ENCODE measurements at regions not wholly inside any gene's neighbourhood (a gene's known extent, or its start where the extent isn't known, plus 50 kb on each side); places are given as distances from the start of the nearest gene placed in this dataset.
"Not testable (repeated sequence)": the region's sequence is repeated elsewhere in the genome, so short reads cannot be mapped to it uniquely, and the experiment has no call there.

DNA sequence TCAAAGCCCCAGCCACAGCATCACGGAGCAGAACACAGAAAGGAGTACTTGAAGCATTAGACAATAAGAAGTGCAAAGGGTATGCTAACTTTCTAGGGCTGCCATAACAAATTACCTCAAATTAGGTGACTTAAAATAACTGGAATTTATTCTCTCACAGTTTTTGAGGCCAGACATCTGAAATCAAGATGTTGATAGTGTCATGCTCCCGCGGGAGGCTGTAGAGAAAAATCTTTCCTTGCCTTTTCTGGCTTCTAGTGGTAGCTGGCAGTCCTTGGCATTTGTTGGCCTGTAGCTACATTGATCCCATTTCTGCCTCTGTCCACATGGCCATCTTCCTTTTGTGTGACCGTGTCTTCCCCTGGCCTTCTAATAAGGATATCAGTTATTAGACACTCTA, 51.9 kb upstream of the SPDL1 start:
- H3K9me3 Mint-ChIP-seq (ENCODE audit: insufficient read depth), result no peaks in the 10 kb centered on the region
- POLR2A ChIA-PET, result no interaction called here
- H3K27ac Mint-ChIP-seq, result no peak overlapping the region
- H3K36me3 Mint-ChIP-seq (ENCODE audit: low read depth), result no peaks in the 10 kb centered on the region
- CTCF ChIA-PET, result no interaction called here
- H3K4me3 Mint-ChIP-seq, result no peak overlapping the region
- no peaks in the 10 kb centered on the region for H3K4me1 Mint-ChIP-seq (ENCODE audit: low read depth)
- ATAC-seq (no peak), DNase-seq (no peak)
- peaks cover 14% of the 10 kb centered on the region for H3K27me3 Mint-ChIP-seq (ENCODE audit: low read depth)

- CTCF ChIA-PET, result no interaction called here
- ATAC-seq (no peak), DNase-seq (no peak)
- Mint-ChIP-seq H3K9me3 (ENCODE audit: insufficient read depth) (no peaks in the 10 kb centered on the region), H3K4me1 (ENCODE audit: low read depth) (no peaks in the 10 kb centered on the region), H3K4me3 (no peak overlapping the region), H3K27ac (no peak overlapping the region), H3K36me3 (ENCODE audit: low read depth) (no peaks in the 10 kb centered on the region), H3K27me3 (ENCODE audit: low read depth) (peaks cover 16% of the 10 kb centered on the region)
- POLR2A ChIA-PET, result no interaction called here
These were observed 55.7 kb upstream of the SPDL1 start for GRCh38 chr5:169527863-169528262.

DNA sequence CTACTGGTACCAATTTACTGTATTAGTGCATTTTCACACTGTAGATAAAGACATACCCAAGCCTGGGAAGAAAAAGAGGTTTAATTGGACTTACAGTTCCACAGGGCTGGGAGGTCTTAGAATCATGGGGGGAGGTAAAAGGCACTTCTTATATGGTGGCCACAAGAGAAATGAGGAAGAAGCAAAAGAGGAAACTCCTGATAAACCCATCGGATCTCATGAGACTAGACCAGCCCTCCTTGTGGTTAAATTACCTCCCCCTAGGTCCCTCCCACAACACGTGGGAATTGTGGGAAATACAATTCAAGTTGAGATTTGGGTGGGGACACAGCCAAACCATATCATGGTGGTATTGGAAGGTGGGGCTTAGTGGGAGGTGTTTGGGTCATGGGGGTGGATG, 56.5 kb upstream of the SPDL1 start:
- no peak overlapping the region for H3K27ac Mint-ChIP-seq
- peaks cover 18% of the 10 kb centered on the region for H3K27me3 Mint-ChIP-seq (ENCODE audit: low read depth)
- POLR2A ChIA-PET, result no interaction called here
- no peak for DNase-seq
- no peaks in the 10 kb centered on the region for H3K9me3 Mint-ChIP-seq (ENCODE audit: insufficient read depth)
- CTCF ChIA-PET, result no interaction called here
- H3K4me3 Mint-ChIP-seq, result no peak overlapping the region
- no peaks in the 10 kb centered on the region for H3K4me1 Mint-ChIP-seq (ENCODE audit: low read depth)
- ATAC-seq, result no peak
- H3K36me3 Mint-ChIP-seq (ENCODE audit: low read depth), result no peaks in the 10 kb centered on the region

DNA sequence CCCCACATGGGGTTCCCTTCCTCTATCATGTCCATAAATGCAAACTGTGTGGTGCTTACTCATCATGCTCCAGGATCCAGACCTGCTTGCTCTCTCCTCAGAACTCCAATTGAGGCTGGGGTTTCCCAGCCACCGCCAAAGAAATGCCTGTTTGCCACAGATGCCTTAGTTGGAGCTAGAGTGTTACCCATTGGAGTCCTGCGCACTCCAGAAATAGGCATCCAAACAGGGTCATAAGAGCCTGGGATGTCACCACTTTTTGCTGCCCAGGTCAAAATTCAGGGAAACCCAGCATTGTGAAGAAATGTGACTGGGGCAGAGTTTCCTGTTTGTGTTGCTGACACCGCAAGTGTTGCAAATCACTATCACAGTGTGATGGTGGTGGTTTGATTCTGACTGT, 60.7 kb upstream of the SPDL1 start:
- Mint-ChIP-seq H3K27ac (no peak overlapping the region), H3K9me3 (ENCODE audit: insufficient read depth) (no peaks in the 10 kb centered on the region), H3K4me3 (no peak overlapping the region), H3K4me1 (ENCODE audit: low read depth) (no peaks in the 10 kb centered on the region), H3K36me3 (ENCODE audit: low read depth) (no peaks in the 10 kb centered on the region), H3K27me3 (ENCODE audit: low read depth) (peaks cover 13% of the 10 kb centered on the region)
- CTCF ChIA-PET, result no interaction called here
- POLR2A ChIA-PET, result no interaction called here
- no peak for ATAC-seq
- no peak for DNase-seq

DNA sequence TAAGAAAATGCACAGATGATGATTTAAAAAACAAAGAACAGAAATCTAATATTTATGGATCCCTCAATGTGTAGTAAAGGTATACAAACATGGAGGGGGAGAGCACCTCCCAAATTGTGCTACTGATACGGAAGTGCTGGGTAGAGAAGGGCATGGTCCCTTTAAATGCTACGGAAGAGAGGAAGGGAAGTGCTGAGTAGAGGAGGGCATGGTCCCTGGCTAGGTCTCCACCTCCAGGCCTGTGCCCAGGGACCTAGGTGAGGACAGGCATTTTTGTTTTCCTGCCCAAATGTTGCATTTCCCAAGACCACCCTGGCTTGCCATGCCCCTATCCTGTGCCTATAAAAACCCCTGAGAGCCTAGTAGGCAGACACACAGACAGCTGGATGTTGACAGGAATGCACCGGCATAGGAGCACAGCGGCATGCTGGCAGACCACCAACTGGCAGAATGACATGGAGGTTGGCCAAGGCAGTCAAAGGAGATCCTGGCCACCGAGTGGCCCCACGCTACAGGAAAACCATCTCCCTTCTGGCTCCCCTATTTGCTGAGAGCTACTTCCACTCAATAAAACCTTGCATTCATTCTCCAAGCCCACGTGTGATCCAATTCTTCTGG, 62.1 kb upstream of the SPDL1 start:
- no peak for DNase-seq
- Mint-ChIP-seq H3K27me3 (ENCODE audit: low read depth) (peaks cover 9% of the 10 kb centered on the region), H3K4me3 (no peak overlapping the region), H3K27ac (no peak overlapping the region), H3K9me3 (ENCODE audit: insufficient read depth) (no peaks in the 10 kb centered on the region), H3K4me1 (ENCODE audit: low read depth) (no peaks in the 10 kb centered on the region), H3K36me3 (ENCODE audit: low read depth) (no peaks in the 10 kb centered on the region)
- ChIA-PET CTCF (no interaction called here), POLR2A (no interaction called here)
- ATAC-seq, result no peak

DNA sequence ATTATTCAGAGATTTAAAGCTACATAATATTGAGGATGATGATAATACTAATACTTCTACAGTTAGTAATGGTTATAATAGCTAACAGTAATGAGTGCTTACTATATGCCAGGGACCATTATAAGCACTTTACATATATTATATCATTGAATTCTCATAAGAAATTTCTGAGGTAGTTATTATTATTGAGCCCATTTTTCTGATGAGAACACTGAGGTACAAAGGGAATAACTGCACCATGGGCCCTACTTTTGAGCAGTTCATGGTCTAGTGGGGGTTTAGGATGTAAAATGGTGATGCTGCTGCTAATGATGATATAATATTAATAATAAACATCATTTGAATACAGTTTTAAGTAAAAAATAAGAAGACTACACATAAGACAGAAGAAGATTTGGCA, 64.2 kb upstream of the SPDL1 start:
- POLR2A ChIA-PET, result no interaction called here
- Mint-ChIP-seq H3K27ac (no peak overlapping the region), H3K27me3 (ENCODE audit: low read depth) (peaks cover 6% of the 10 kb centered on the region), H3K4me1 (ENCODE audit: low read depth) (no peaks in the 10 kb centered on the region), H3K9me3 (ENCODE audit: insufficient read depth) (no peaks in the 10 kb centered on the region), H3K4me3 (no peak overlapping the region), H3K36me3 (ENCODE audit: low read depth) (no peaks in the 10 kb centered on the region)
- CTCF ChIA-PET, result no interaction called here
- ATAC-seq, result no peak
- DNase-seq, result no peak

DNA sequence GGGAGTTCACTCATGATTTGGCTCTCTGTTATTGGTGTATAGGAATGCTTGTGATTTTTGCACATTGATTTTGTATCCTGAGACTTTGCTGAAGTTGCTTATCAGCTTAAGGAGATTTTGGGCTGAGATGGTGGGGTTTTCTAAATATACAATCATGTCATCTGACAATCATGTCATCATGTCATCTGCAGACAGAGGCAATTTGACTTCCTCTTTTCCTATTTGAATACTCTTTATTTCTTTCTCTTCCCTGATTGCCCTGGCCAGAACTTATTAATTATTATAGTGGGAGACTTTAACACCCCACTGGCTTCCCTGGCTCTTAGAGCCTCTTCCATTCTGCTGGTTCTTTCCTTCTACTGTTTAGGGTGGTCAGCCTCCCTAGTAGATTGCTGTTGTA, 64.8 kb upstream of the SPDL1 start:
- H3K27me3 Mint-ChIP-seq (ENCODE audit: low read depth); H3K27ac Mint-ChIP-seq; H3K9me3 Mint-ChIP-seq (ENCODE audit: insufficient read depth); ATAC-seq; POLR2A ChIA-PET; DNase-seq; CTCF ChIA-PET; H3K4me1 Mint-ChIP-seq (ENCODE audit: low read depth); H3K4me3 Mint-ChIP-seq; H3K36me3 Mint-ChIP-seq (ENCODE audit: low read depth): not testable (repeated sequence)

GRCh38 chr5:169512385-169512784, 71.2 kb upstream of the SPDL1 start:
- H3K4me1 Mint-ChIP-seq (ENCODE audit: low read depth), result no peaks in the 10 kb centered on the region
- H3K4me3 Mint-ChIP-seq, result no peak overlapping the region
- ATAC-seq (no peak), DNase-seq (no peak)
- H3K27ac Mint-ChIP-seq, result no peak overlapping the region
- ChIA-PET POLR2A (no interaction called here), CTCF (no interaction called here)
- H3K36me3 Mint-ChIP-seq (ENCODE audit: low read depth), result no peaks in the 10 kb centered on the region
- H3K9me3 Mint-ChIP-seq (ENCODE audit: insufficient read depth), result no peaks in the 10 kb centered on the region
- H3K27me3 Mint-ChIP-seq (ENCODE audit: low read depth), result peaks cover 4% of the 10 kb centered on the region

GRCh38 chr5:169511708-169512107, 71.9 kb upstream of the SPDL1 start:
- H3K27ac Mint-ChIP-seq, result no peak overlapping the region
- POLR2A ChIA-PET, result no interaction called here
- CTCF ChIA-PET, result no interaction called here
- H3K9me3 Mint-ChIP-seq (ENCODE audit: insufficient read depth), result no peaks in the 10 kb centered on the region
- DNase-seq (no peak), ATAC-seq (no peak)
- no peaks in the 10 kb centered on the region for H3K36me3 Mint-ChIP-seq (ENCODE audit: low read depth)
- H3K4me3 Mint-ChIP-seq, result no peak overlapping the region
- no peaks in the 10 kb centered on the region for H3K4me1 Mint-ChIP-seq (ENCODE audit: low read depth)
- peaks cover 4% of the 10 kb centered on the region for H3K27me3 Mint-ChIP-seq (ENCODE audit: low read depth)

DNA sequence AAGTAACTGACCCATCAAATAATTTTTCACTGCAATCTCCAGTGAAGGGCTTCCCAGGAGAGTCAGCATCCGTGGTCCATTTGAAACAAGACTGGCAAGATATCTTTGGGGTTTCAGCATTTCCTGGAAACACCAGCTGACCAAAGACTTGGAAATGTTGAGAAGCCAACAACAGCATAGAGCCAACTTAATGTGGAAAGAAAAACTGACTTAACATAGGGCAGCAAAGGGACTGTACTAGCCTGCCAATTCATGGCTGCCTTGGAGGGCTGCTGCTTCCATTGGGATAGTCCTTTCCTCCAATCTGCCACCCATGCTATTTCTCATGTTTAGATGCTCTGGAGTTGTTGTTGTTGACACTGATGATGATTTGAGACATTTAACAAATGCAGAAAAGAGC, 76.5 kb upstream of the SPDL1 start:
- ChIA-PET POLR2A (no interaction called here), CTCF (no interaction called here)
- ATAC-seq, result no peak
- DNase-seq, result no peak
- H3K9me3 Mint-ChIP-seq (ENCODE audit: insufficient read depth), result no peaks in the 10 kb centered on the region
- no peaks in the 10 kb centered on the region for H3K36me3 Mint-ChIP-seq (ENCODE audit: low read depth)
- no peak overlapping the region for H3K4me3 Mint-ChIP-seq
- no peak overlapping the region for H3K27ac Mint-ChIP-seq
- no peaks in the 10 kb centered on the region for H3K4me1 Mint-ChIP-seq (ENCODE audit: low read depth)
- peaks cover 20% of the 10 kb centered on the region for H3K27me3 Mint-ChIP-seq (ENCODE audit: low read depth)

- peaks cover 21% of the 10 kb centered on the region for H3K27me3 Mint-ChIP-seq (ENCODE audit: low read depth)
- no peak for ATAC-seq
- H3K4me1 Mint-ChIP-seq (ENCODE audit: low read depth), result no peaks in the 10 kb centered on the region
- H3K4me3 Mint-ChIP-seq, result no peak overlapping the region
- no peaks in the 10 kb centered on the region for H3K36me3 Mint-ChIP-seq (ENCODE audit: low read depth)
- no peaks in the 10 kb centered on the region for H3K9me3 Mint-ChIP-seq (ENCODE audit: insufficient read depth)
- DNase-seq, result no peak
- POLR2A ChIA-PET, result no interaction called here
- no peak overlapping the region for H3K27ac Mint-ChIP-seq
- CTCF ChIA-PET, result no interaction called here
These were observed 79.7 kb upstream of the SPDL1 start for GRCh38 chr5:169503886-169504285.

GRCh38 chr5:169499990-169500505, 83.5 kb upstream of the SPDL1 start:
- POLR2A ChIA-PET, result no interaction called here
- Mint-ChIP-seq H3K4me3 (no peak overlapping the region), H3K27ac (no peak overlapping the region), H3K27me3 (ENCODE audit: low read depth) (peaks cover 13% of the 10 kb centered on the region), H3K9me3 (ENCODE audit: insufficient read depth) (no peaks in the 10 kb centered on the region), H3K4me1 (ENCODE audit: low read depth) (no peaks in the 10 kb centered on the region), H3K36me3 (ENCODE audit: low read depth) (no peaks in the 10 kb centered on the region)
- no peak for ATAC-seq
- DNase-seq, result no peak
- CTCF ChIA-PET, result no interaction called here

GRCh38 chr5:169496878-169497277, 86.7 kb upstream of the SPDL1 start:
- no peak overlapping the region for H3K27ac Mint-ChIP-seq
- H3K9me3 Mint-ChIP-seq (ENCODE audit: insufficient read depth), result no peaks in the 10 kb centered on the region
- DNase-seq (no peak), ATAC-seq (no peak)
- POLR2A ChIA-PET, result no interaction called here
- H3K4me3 Mint-ChIP-seq, result no peak overlapping the region
- CTCF ChIA-PET, result no interaction called here
- H3K4me1 Mint-ChIP-seq (ENCODE audit: low read depth), result no peaks in the 10 kb centered on the region
- peaks cover 3% of the 10 kb centered on the region for H3K27me3 Mint-ChIP-seq (ENCODE audit: low read depth)
- no peaks in the 10 kb centered on the region for H3K36me3 Mint-ChIP-seq (ENCODE audit: low read depth)
